Neural cell (in vitro differentiated cells): ENCODE measurements at regions not wholly inside any gene's neighbourhood (a gene's known extent, or its start where the extent isn't known, plus 50 kb on each side); places are given as distances from the start of the nearest gene placed in this dataset.

Experiments used
- H2AFZ ChIP-seq: fragments of 200-600, 300-800 bp; sonication (generic), shearing (Covaris generic); 2 replicates; pipeline ENCODE4 v1.6.0; 2014; ENCODE audit warnings: low read depth, mild to moderate bottlenecking, antibody characterized with exemption, low read length, moderate library complexity
- H3F3A ChIP-seq: fragments of 200-600 bp; shearing (Covaris generic); 2 replicates; pipeline ENCODE4 v1.6.1; 2016; ENCODE audit warnings: mild to moderate bottlenecking, moderate library complexity, mixed read lengths, antibody characterized with exemption, low read length; ENCODE audit not compliant: insufficient read depth, poor library complexity, severe bottlenecking
- H3K27ac ChIP-seq: fragments of 200-600, 300-800 bp; sonication (generic), shearing (Covaris generic); 2 replicates; pipeline ENCODE4 v1.5.1; 2014; ENCODE audit warnings: mild to moderate bottlenecking, low read length, moderate library complexity
- H3K27me3 ChIP-seq: fragments of 300-800, 200-600 bp; sonication (generic), shearing (Covaris generic); 2 replicates; pipeline ENCODE4 v1.6.0; 2014; ENCODE audit warnings: mild to moderate bottlenecking, low read depth, low read length, moderate library complexity; ENCODE audit not compliant: insufficient read depth
- H3K36me3 ChIP-seq: fragments of 300-800, 200-600 bp; sonication (generic), shearing (Covaris generic); 2 replicates; pipeline ENCODE4 v1.5.1; 2014; ENCODE audit warnings: mild to moderate bottlenecking, antibody characterized with exemption, low read length, moderate library complexity; ENCODE audit not compliant: insufficient read depth
- H3K4me2 ChIP-seq: fragments of 300-800, 200-600 bp; sonication (generic), shearing (Covaris generic); 2 replicates; pipeline ENCODE4 v1.6.0; 2014; ENCODE audit warnings: mild to moderate bottlenecking, low read length
- H3K4me3 ChIP-seq: fragments of 300-800, 200-600 bp; sonication (generic), shearing (Covaris generic); 2 replicates; pipeline ENCODE4 v1.5.1; 2014; ENCODE audit warnings: mild to moderate bottlenecking, low read length, moderate library complexity
- H3K79me2 ChIP-seq: fragments of 200-600 bp; shearing (Covaris generic); replicated peaks from 2 replicates; pipeline ENCODE4 v1.6.0; 2014; ENCODE audit warnings: mild to moderate bottlenecking, low read length, moderate library complexity; ENCODE audit not compliant: insufficient read depth
- H3K9ac ChIP-seq: fragments of 300-800, 200-600 bp; sonication (generic), shearing (Covaris generic); 2 replicates; pipeline ENCODE4 v1.6.1; 2016; ENCODE audit warnings: mild to moderate bottlenecking, low read length, mixed read lengths
- H3K9me2 ChIP-seq: fragments of 200-600 bp; shearing (Covaris generic); 2 replicates; pipeline ENCODE4 v1.6.1; 2016; ENCODE audit warnings: mild to moderate bottlenecking, low read length, mixed read lengths; ENCODE audit not compliant: insufficient read depth
- H3K9me3 ChIP-seq: fragments of 200-600, 300-800 bp; sonication (generic), shearing (Covaris generic); 2 replicates; pipeline ENCODE4 v1.6.1; 2016; ENCODE audit warnings: mild to moderate bottlenecking, mixed run types, low read length, moderate library complexity, mixed read lengths
- H4K20me1 ChIP-seq: fragments of 200-600 bp; shearing (Covaris generic); 2 replicates; pipeline ENCODE4 v1.6.1; 2016; ENCODE audit warnings: mild to moderate bottlenecking, mixed run types; ENCODE audit not compliant: insufficient read depth
- EZH2 ChIP-seq: fragments of 200-600, 300-800 bp; shearing (Covaris generic), sonication (generic); IDR thresholded peaks from 2 replicates; pipeline ENCODE4 v1.6.1; 2014; ENCODE audit warnings: antibody characterized with exemption, low read length, borderline replicate concordance, mild to moderate bottlenecking; ENCODE audit not compliant: insufficient read depth, poor library complexity, severe bottlenecking
- POLR2AphosphoS5 ChIP-seq: IDR thresholded peaks from 2 replicates; pipeline ENCODE4 v1.6.1; 2012
- RAD21 ChIP-seq: fragments of 450-650 bp; conservative IDR thresholded peaks from 2 replicates; pipeline ENCODE4 v1.6.1; 2014; ENCODE audit warnings: antibody characterized with exemption, mild to moderate bottlenecking, moderate library complexity
- SMC3 ChIP-seq: fragments of 450-650 bp; conservative IDR thresholded peaks from 2 replicates; pipeline ENCODE4 v1.6.1; 2014; ENCODE audit warnings: antibody characterized with exemption, mild to moderate bottlenecking, moderate library complexity; ENCODE audit not compliant: poor library complexity
- TAF1 ChIP-seq: IDR thresholded peaks from 2 replicates; pipeline ENCODE4 v1.6.1; 2012; ENCODE audit warnings: low read depth
- TF ChIP-seq, protein P1 (sequence below): fragments of 450-650 bp; IDR thresholded peaks from 2 replicates; pipeline ENCODE4 v1.5.1; 2014; ENCODE audit warnings: antibody characterized with exemption, mild to moderate bottlenecking, moderate library complexity; ENCODE audit not compliant: poor library complexity, severe bottlenecking
- TF ChIP-seq, protein P2 (sequence below): IDR thresholded peaks from 2 replicates; pipeline ENCODE4 v1.6.1; 2012; ENCODE audit warnings: borderline replicate concordance

DNA sequence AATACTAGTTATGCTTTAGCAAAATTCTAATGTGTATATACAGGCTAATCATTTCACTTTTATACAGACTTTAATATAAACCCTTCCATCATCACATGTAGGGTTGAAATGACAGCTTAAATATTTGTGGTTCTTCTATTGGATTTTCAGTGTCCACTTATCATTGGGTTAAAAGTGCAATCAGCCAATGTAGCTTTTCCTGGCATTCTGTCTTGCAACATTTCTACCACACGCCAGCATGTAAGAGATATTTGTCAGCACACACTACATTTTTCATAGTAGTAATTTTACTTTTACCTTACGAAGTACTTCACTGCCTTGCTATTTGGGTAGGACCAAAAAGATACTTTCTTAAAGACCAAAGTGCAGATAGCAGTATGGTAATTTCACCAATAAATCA is 252.0 kb downstream of the TBX18 start:
- Histone ChIP-seq H3K9me3 (no peaks in the 10 kb centered on the region), H2AFZ (no peak overlapping the region), H3K36me3 (no peaks in the 10 kb centered on the region), H3K4me3 (no peak overlapping the region), H3K27me3 (no peaks in the 10 kb centered on the region), H3K9ac (no peak overlapping the region), H3F3A (no peaks in the 10 kb centered on the region), H3K27ac (no peak overlapping the region), H3K4me2 (no peak overlapping the region), H4K20me1 (no peaks in the 10 kb centered on the region), H3K79me2 (no peaks in the 10 kb centered on the region), H3K9me2 (no peaks in the 10 kb centered on the region)
- TF ChIP-seq SMC3 (no peak), POLR2AphosphoS5 (no peak), RAD21 (no peak), EZH2 (no peak)
- TF ChIP-seq, protein P1, sequence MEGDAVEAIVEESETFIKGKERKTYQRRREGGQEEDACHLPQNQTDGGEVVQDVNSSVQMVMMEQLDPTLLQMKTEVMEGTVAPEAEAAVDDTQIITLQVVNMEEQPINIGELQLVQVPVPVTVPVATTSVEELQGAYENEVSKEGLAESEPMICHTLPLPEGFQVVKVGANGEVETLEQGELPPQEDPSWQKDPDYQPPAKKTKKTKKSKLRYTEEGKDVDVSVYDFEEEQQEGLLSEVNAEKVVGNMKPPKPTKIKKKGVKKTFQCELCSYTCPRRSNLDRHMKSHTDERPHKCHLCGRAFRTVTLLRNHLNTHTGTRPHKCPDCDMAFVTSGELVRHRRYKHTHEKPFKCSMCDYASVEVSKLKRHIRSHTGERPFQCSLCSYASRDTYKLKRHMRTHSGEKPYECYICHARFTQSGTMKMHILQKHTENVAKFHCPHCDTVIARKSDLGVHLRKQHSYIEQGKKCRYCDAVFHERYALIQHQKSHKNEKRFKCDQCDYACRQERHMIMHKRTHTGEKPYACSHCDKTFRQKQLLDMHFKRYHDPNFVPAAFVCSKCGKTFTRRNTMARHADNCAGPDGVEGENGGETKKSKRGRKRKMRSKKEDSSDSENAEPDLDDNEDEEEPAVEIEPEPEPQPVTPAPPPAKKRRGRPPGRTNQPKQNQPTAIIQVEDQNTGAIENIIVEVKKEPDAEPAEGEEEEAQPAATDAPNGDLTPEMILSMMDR, result no peak
- TF ChIP-seq, protein P2, sequence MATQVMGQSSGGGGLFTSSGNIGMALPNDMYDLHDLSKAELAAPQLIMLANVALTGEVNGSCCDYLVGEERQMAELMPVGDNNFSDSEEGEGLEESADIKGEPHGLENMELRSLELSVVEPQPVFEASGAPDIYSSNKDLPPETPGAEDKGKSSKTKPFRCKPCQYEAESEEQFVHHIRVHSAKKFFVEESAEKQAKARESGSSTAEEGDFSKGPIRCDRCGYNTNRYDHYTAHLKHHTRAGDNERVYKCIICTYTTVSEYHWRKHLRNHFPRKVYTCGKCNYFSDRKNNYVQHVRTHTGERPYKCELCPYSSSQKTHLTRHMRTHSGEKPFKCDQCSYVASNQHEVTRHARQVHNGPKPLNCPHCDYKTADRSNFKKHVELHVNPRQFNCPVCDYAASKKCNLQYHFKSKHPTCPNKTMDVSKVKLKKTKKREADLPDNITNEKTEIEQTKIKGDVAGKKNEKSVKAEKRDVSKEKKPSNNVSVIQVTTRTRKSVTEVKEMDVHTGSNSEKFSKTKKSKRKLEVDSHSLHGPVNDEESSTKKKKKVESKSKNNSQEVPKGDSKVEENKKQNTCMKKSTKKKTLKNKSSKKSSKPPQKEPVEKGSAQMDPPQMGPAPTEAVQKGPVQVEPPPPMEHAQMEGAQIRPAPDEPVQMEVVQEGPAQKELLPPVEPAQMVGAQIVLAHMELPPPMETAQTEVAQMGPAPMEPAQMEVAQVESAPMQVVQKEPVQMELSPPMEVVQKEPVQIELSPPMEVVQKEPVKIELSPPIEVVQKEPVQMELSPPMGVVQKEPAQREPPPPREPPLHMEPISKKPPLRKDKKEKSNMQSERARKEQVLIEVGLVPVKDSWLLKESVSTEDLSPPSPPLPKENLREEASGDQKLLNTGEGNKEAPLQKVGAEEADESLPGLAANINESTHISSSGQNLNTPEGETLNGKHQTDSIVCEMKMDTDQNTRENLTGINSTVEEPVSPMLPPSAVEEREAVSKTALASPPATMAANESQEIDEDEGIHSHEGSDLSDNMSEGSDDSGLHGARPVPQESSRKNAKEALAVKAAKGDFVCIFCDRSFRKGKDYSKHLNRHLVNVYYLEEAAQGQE, result no peak

DNA sequence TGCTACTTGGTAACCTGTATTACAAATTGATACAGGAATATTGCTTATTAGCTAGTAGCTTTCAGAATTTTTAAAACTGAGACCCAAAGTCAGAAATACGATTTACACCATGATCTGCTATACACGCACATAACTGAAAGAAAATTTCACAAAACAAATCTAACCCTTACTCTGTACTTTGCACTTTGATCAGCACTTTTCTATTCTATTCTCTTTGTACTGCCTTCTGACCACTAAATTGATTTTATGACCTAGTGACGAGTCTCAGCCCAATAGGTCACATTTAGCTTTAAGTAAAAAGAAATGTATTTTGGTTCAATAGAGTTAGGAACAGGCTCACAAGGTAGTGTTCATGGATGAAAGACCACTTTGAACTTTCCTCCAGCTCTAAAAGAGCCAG is 252.5 kb downstream of the TBX18 start:
- TF ChIP-seq, protein P2, result no peak
- TF ChIP-seq POLR2AphosphoS5, result no peak
- TF ChIP-seq, protein P1, result no peak
- no peak for TF ChIP-seq EZH2
- TF ChIP-seq TAF1, result no peak
- Histone ChIP-seq H3K36me3 (no peaks in the 10 kb centered on the region), H3K4me2 (no peak overlapping the region), H4K20me1 (no peaks in the 10 kb centered on the region), H3K9ac (no peak overlapping the region), H3K27me3 (no peaks in the 10 kb centered on the region), H3F3A (no peaks in the 10 kb centered on the region), H3K79me2 (no peaks in the 10 kb centered on the region), H3K9me2 (no peaks in the 10 kb centered on the region), H3K27ac (no peak overlapping the region), H3K9me3 (no peaks in the 10 kb centered on the region), H3K4me3 (no peak overlapping the region), H2AFZ (no peak overlapping the region)
